WERI-Rb-1 (cell line): ENCODE measurements at regions not wholly inside any gene's neighbourhood (a gene's known extent, or its start where the extent isn't known, plus 50 kb on each side); places are given as distances from the start of the nearest gene placed in this dataset.

Experiments
- DNase-seq: peaks from one replicate; pipeline ENCODE4 v3.0.0-alpha.2; 2020
- H3K27ac ChIP-seq: fragments of 250-450 bp; sonication (Bioruptor Pico); 2 replicates; pipeline ENCODE4 v1.5.1; 2020; ENCODE audit warnings: mild to moderate bottlenecking, moderate library complexity
- H3K27me3 ChIP-seq: fragments of 250-450 bp; sonication (Bioruptor Pico); 2 replicates; pipeline ENCODE4 v1.5.1; 2021; ENCODE audit warnings: mild to moderate bottlenecking, low read depth, moderate library complexity; ENCODE audit not compliant: insufficient read depth, severe bottlenecking
- H3K36me3 ChIP-seq: fragments of 250-450 bp; sonication (Bioruptor Pico); 2 replicates; pipeline ENCODE4 v1.5.1; 2020; ENCODE audit warnings: mild to moderate bottlenecking, moderate library complexity
- H3K4me3 ChIP-seq: 2 replicates; pipeline ENCODE4 v1.5.1; 2011; ENCODE audit warnings: low read depth, mild to moderate bottlenecking, control low read depth, low read length
- H3K9me3 ChIP-seq: fragments of 250-450 bp; sonication (Bioruptor Pico); 2 replicates; pipeline ENCODE4 v1.5.1; 2021; ENCODE audit warnings: mild to moderate bottlenecking, moderate library complexity; ENCODE audit not compliant: severe bottlenecking
- CTCF ChIP-seq: IDR thresholded peaks from 2 replicates; pipeline ENCODE4 v1.5.1; 2011; ENCODE audit warnings: low read depth, mild to moderate bottlenecking, control low read depth, inconsistent platforms, low read length

DNA sequence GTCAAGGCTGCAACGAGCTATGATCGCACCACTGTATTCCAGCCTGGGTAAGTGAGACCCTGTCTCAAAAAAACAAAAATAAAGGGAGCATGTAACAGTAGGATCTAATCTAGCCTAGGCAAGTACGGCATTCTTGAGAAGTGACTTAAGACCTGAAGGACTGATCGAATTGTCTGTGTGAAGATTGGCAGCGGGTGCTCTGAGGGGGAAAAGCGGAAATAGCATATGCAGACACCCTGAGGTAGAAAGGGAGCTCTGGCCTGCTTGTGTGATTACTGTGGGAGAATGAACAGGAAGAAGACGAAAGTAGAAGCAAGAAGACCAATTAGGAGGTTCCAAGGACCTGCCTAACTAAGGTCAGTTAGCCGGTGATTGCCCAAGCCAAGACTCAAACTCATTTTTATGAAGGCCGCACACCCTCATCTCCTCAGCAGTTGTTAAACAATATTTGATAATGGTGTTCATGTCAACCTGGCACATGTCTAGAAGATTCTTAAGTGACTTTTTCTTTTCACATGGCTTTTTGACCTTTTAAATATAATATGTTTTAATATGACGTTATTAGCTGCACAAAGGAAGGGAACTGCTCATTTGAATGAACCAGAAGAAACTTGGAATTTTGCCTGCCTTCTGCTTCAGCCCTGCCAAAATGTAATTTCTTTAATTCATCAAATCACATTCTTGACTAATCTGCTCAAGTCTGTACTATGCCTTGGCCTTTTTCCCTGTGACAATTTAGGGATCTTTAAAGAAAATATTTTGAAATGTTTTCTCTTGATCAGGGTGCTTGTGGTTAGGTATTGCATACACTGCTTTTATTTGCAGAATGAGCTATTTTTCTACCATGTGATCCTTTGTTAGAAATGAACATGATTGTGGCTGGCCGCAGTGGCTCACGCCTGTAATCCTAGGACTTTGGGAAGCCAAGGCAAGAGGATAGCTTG lies 289.2 kb upstream of the DMRT1 start:
- no peaks in the 10 kb centered on the region for H3K27me3 ChIP-seq
- DNase-seq: no peak
- H3K27ac ChIP-seq: no peak overlapping the region
- H3K9me3 ChIP-seq: no peaks in the 10 kb centered on the region
- no peak overlapping the region for H3K4me3 ChIP-seq
- TF ChIP-seq CTCF: no peak
- peaks cover 22% of the 10 kb centered on the region for H3K36me3 ChIP-seq

DNA sequence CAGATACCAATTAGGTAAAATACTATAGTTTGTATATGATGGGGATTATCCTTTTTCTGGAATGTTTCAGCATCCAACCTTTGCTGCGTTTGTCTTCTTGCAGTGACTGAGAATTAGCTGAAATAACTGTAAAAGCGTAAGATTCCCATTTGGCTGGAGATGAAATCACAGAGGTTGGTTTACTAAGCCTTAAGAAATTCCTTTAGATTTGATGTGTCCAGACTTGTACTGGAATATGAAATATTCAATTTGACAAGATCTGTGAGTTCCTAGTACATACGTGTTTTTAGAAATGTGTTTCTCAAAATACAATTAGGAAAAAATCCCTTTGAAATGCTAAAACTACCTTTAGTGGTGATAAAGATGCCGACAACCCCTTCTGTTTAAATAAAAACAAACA lies 286.0 kb upstream of the DMRT1 start:
- Histone ChIP-seq H3K9me3 (no peaks in the 10 kb centered on the region), H3K27ac (no peak overlapping the region), H3K27me3 (no peaks in the 10 kb centered on the region), H3K4me3 (no peak overlapping the region), H3K36me3 (peaks cover 19% of the 10 kb centered on the region)
- no peak for DNase-seq
- TF ChIP-seq CTCF: no peak

- Histone ChIP-seq H3K9me3 (no peaks in the 10 kb centered on the region), H3K27ac (no peak overlapping the region), H3K4me3 (no peak overlapping the region), H3K36me3 (peaks cover 19% of the 10 kb centered on the region), H3K27me3 (no peaks in the 10 kb centered on the region)
- DNase-seq: no peak
- TF ChIP-seq CTCF: no peak
These were observed 285.3 kb upstream of the DMRT1 start for GRCh38 chr9:556199-556598.

- Histone ChIP-seq H3K4me3 (no peak overlapping the region), H3K36me3 (peaks cover 19% of the 10 kb centered on the region), H3K27ac (no peak overlapping the region), H3K9me3 (no peaks in the 10 kb centered on the region), H3K27me3 (no peaks in the 10 kb centered on the region)
- no peak for TF ChIP-seq CTCF
- no peak for DNase-seq
These were observed 284.8 kb upstream of the DMRT1 start for GRCh38 chr9:556675-557074.

DNA sequence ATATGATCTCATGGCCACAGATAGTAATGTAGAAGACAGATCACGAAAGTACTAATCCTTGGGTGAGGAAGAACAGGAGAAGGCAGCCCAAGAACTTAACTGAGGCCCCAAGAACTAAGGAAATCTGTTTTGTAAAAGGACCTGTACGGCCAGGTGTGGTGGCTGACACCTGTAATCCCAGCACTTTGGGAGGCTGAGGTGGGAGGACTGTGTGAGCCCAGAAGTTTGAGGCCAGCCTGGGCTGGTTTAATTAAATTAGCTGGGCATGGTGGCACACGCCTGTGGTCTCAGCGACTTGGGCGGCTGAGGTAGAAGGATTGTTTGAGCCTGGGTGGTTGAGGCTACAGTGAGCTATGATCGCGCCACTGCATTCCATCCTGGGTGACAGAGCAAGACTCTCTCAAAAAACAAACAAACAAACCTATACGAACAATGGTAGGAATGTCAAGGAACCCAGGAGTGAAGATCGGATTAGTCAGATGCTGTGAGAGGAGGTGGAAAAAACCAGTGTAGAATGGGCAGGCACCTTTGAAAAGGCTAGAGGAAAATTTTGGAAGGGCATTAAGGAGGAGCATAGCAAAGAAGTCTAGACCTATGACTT lies 283.8 kb upstream of the DMRT1 start:
- H3K9me3 ChIP-seq: no peaks in the 10 kb centered on the region
- H3K4me3 ChIP-seq: no peak overlapping the region
- no peak for DNase-seq
- H3K27me3 ChIP-seq: no peaks in the 10 kb centered on the region
- peaks cover 15% of the 10 kb centered on the region for H3K36me3 ChIP-seq
- TF ChIP-seq CTCF: no peak
- H3K27ac ChIP-seq: no peak overlapping the region
